Astrocyte (in vitro differentiated cells and primary cell): ENCODE measurements at regions not wholly inside any gene's neighbourhood (a gene's known extent, or its start where the extent isn't known, plus 50 kb on each side); places are given as distances from the start of the nearest gene placed in this dataset.

ENCODE experiments used
- DNase-seq: peaks from one replicate; pipeline ENCODE4 v3.0.0-alpha.2; 2010; ENCODE audit warnings: low read depth
- FAIRE-seq: peaks from 2 replicates; lab custom pipeline; 2011; peaks lifted over from hg19 to GRCh38; lab: Jason Lieb, UNC
- H2AFZ ChIP-seq: 2 replicates; pipeline ENCODE4 v1.6.0; 2012; ENCODE audit warnings: low read depth, low read length, inconsistent platforms
- H3K27ac ChIP-seq: 2 replicates; pipeline ENCODE4 v1.5.1; 2011; ENCODE audit warnings: low read depth, low read length, inconsistent platforms
- H3K27me3 ChIP-seq: 2 replicates; pipeline ENCODE4 v1.6.0; 2011; ENCODE audit warnings: low read length, inconsistent platforms; ENCODE audit not compliant: insufficient read depth
- H3K36me3 ChIP-seq: 2 replicates; pipeline ENCODE4 v1.5.1; 2011; ENCODE audit warnings: low read length, inconsistent platforms; ENCODE audit not compliant: insufficient read depth
- H3K4me1 ChIP-seq: 2 replicates; pipeline ENCODE4 v1.5.1; 2011; ENCODE audit warnings: low read length, inconsistent platforms; ENCODE audit not compliant: insufficient read depth
- H3K4me2 ChIP-seq: 2 replicates; pipeline ENCODE4 v1.6.0; 2012; ENCODE audit warnings: low read length, inconsistent platforms
- H3K4me3 ChIP-seq: 2 replicates; pipeline ENCODE4 v1.5.1; 2011; ENCODE audit warnings: low read depth, mild to moderate bottlenecking, low read length, inconsistent platforms; ENCODE audit not compliant: insufficient read depth
- H3K79me2 ChIP-seq: 2 replicates; pipeline ENCODE4 v1.6.0; 2012; ENCODE audit warnings: mild to moderate bottlenecking, low read length, inconsistent platforms; ENCODE audit not compliant: insufficient read depth
- H3K9ac ChIP-seq: 2 replicates; pipeline ENCODE4 v1.6.0; 2012; ENCODE audit warnings: mild to moderate bottlenecking, low read length, inconsistent platforms
- H3K9me3 ChIP-seq: 2 replicates; pipeline ENCODE4 v1.5.1; 2012; ENCODE audit warnings: low read depth, mild to moderate bottlenecking, low read length, inconsistent platforms; ENCODE audit not compliant: insufficient read depth
- H4K20me1 ChIP-seq: 2 replicates; pipeline ENCODE4 v1.6.0; 2012; ENCODE audit warnings: low read length, inconsistent platforms; ENCODE audit not compliant: insufficient read depth
- H3K27ac Mint-ChIP-seq: one replicate; pipeline ENCODE4 v1.8.0; 2021; ENCODE audit warnings: mild to moderate bottlenecking, mixed read lengths; ENCODE audit not compliant: unreplicated experiment
- H3K27me3 Mint-ChIP-seq: one replicate; pipeline ENCODE4 v1.8.0; 2021; ENCODE audit warnings: low read depth, mixed read lengths; ENCODE audit not compliant: unreplicated experiment
- H3K36me3 Mint-ChIP-seq: one replicate; pipeline ENCODE4 v1.8.0; 2021; ENCODE audit warnings: low read depth, mixed read lengths; ENCODE audit not compliant: unreplicated experiment
- H3K4me1 Mint-ChIP-seq: one replicate; pipeline ENCODE4 v1.8.0; 2021; ENCODE audit warnings: low read depth, mixed read lengths; ENCODE audit not compliant: unreplicated experiment
- H3K4me3 Mint-ChIP-seq: one replicate; pipeline ENCODE4 v1.8.0; 2021; ENCODE audit warnings: mild to moderate bottlenecking, moderate library complexity, mixed read lengths; ENCODE audit not compliant: unreplicated experiment
- H3K9me3 Mint-ChIP-seq: one replicate; pipeline ENCODE4 v1.8.0; 2021; ENCODE audit warnings: mild to moderate bottlenecking, mixed read lengths; ENCODE audit not compliant: unreplicated experiment
- EZH2 ChIP-seq: IDR thresholded peaks from 2 replicates; pipeline ENCODE4 v1.6.1; 2012; ENCODE audit warnings: mild to moderate bottlenecking, low read length, inconsistent platforms; ENCODE audit not compliant: insufficient read depth
- TF ChIP-seq, protein P1 (sequence below): IDR thresholded peaks from 2 replicates; pipeline ENCODE4 v1.5.1; 2011; ENCODE audit warnings: low read depth, mild to moderate bottlenecking, inconsistent platforms, low read length, moderate library complexity; ENCODE audit not compliant: insufficient read depth

GRCh38 chrX:7362111-7362510 is 214.2 kb upstream of the PUDP start:
- Histone ChIP-seq H2AFZ (no peak overlapping the region), H3K27ac (no peak overlapping the region), H3K27me3 (no peaks in the 10 kb centered on the region), H3K36me3 (no peaks in the 10 kb centered on the region), H3K9me3 (no peaks in the 10 kb centered on the region), H3K9ac (no peak overlapping the region), H3K4me3 (no peak overlapping the region), H4K20me1 (no peaks in the 10 kb centered on the region), H3K4me2 (no peak overlapping the region), H3K4me1 (no peaks in the 10 kb centered on the region), H3K79me2 (no peaks in the 10 kb centered on the region)
- no peak overlapping the region for H3K27ac Mint-ChIP-seq
- DNase-seq (no peak), FAIRE-seq (peak; percentile 62)
- TF ChIP-seq, protein P1, sequence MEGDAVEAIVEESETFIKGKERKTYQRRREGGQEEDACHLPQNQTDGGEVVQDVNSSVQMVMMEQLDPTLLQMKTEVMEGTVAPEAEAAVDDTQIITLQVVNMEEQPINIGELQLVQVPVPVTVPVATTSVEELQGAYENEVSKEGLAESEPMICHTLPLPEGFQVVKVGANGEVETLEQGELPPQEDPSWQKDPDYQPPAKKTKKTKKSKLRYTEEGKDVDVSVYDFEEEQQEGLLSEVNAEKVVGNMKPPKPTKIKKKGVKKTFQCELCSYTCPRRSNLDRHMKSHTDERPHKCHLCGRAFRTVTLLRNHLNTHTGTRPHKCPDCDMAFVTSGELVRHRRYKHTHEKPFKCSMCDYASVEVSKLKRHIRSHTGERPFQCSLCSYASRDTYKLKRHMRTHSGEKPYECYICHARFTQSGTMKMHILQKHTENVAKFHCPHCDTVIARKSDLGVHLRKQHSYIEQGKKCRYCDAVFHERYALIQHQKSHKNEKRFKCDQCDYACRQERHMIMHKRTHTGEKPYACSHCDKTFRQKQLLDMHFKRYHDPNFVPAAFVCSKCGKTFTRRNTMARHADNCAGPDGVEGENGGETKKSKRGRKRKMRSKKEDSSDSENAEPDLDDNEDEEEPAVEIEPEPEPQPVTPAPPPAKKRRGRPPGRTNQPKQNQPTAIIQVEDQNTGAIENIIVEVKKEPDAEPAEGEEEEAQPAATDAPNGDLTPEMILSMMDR: no peak
- no peak for TF ChIP-seq EZH2
- no peak overlapping the region for H3K4me3 Mint-ChIP-seq
- no peaks in the 10 kb centered on the region for H3K27me3 Mint-ChIP-seq
- no peaks in the 10 kb centered on the region for H3K4me1 Mint-ChIP-seq
- no peaks in the 10 kb centered on the region for H3K36me3 Mint-ChIP-seq
- no peaks in the 10 kb centered on the region for H3K9me3 Mint-ChIP-seq

DNA sequence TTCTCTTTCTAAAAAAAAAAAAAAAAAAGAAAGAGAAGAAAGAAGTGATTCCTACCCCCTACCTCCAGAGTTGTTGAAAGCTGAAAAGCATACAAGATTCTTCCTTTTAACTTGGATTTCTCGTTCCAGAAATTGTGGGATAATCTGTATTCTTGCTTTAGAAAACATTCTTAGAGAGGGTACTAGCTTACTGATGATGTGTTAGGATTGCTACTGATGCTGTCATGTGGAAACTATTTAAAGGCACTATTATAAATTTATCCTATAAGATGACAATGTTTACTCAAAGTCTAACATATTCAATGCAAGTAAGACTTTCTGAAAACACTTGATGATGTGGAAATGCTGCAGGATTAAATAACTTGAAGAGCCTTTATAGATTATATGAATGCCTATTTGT is 204.0 kb upstream of the PUDP start:
- Histone ChIP-seq H3K27me3 (no peaks in the 10 kb centered on the region), H3K4me2 (no peak overlapping the region), H3K36me3 (no peaks in the 10 kb centered on the region), H3K9ac (no peak overlapping the region), H3K4me3 (no peak overlapping the region), H4K20me1 (no peaks in the 10 kb centered on the region), H2AFZ (no peak overlapping the region), H3K9me3 (no peaks in the 10 kb centered on the region), H3K27ac (no peak overlapping the region), H3K4me1 (no peaks in the 10 kb centered on the region), H3K79me2 (no peaks in the 10 kb centered on the region)
- no peaks in the 10 kb centered on the region for H3K4me1 Mint-ChIP-seq
- no peaks in the 10 kb centered on the region for H3K36me3 Mint-ChIP-seq
- DNase-seq (no peak), FAIRE-seq (peak; percentile 99)
- no peak for TF ChIP-seq EZH2
- TF ChIP-seq, protein P1: no peak
- H3K27me3 Mint-ChIP-seq: no peaks in the 10 kb centered on the region
- no peak overlapping the region for H3K27ac Mint-ChIP-seq
- no peak overlapping the region for H3K4me3 Mint-ChIP-seq
- no peaks in the 10 kb centered on the region for H3K9me3 Mint-ChIP-seq

DNA sequence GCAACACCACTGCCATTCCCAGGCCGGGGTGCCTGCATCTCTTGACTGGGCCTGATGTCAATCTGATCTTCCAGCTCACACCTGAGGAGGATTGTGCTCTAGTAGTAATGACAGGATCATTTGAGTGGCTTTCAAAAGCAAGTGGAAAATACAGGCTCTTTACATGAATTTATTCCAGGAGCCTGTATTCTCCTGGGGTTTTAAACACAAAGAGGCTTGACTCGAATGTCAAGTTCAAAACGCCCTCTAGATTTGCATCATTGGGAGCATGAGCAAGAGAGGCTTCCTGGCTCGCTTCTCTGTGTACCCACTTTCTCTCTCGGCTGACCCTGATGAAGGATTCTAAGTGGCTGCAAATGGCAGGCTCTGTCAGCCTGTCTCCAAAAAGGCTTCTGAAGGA is 199.5 kb upstream of the PUDP start:
- H2AFZ ChIP-seq: no peak overlapping the region
- H3K27me3 Mint-ChIP-seq: no peaks in the 10 kb centered on the region
- no peaks in the 10 kb centered on the region for H3K9me3 ChIP-seq
- no peak overlapping the region for H3K4me3 ChIP-seq
- TF ChIP-seq, protein P1: no peak
- TF ChIP-seq EZH2: no peak
- H3K9me3 Mint-ChIP-seq: no peaks in the 10 kb centered on the region
- no peaks in the 10 kb centered on the region for H3K36me3 Mint-ChIP-seq
- no peak overlapping the region for H3K27ac ChIP-seq
- H3K9ac ChIP-seq: no peak overlapping the region
- H4K20me1 ChIP-seq: no peaks in the 10 kb centered on the region
- DNase-seq (no peak), FAIRE-seq (no peak)
- no peaks in the 10 kb centered on the region for H3K27me3 ChIP-seq
- H3K4me1 Mint-ChIP-seq: no peaks in the 10 kb centered on the region
- H3K79me2 ChIP-seq: no peaks in the 10 kb centered on the region
- no peak overlapping the region for H3K4me3 Mint-ChIP-seq
- H3K4me1 ChIP-seq: no peaks in the 10 kb centered on the region
- H3K4me2 ChIP-seq: no peak overlapping the region
- no peaks in the 10 kb centered on the region for H3K36me3 ChIP-seq
- no peak overlapping the region for H3K27ac Mint-ChIP-seq
